Left lobe of liver (tissue), 2 donors: ENCODE measurements at regions not wholly inside any gene's neighbourhood (a gene's known extent, or its start where the extent isn't known, plus 50 kb on each side); places are given as distances from the start of the nearest gene placed in this dataset.

Source experiments
- ATAC-seq: fragments of 200-7000 bp; cut with Tn5 transposase; one replicate; pipeline ENCODE4 v1.9.1; 2020; ENCODE audit warnings: mild to moderate bottlenecking, moderate library complexity
- DNase-seq: peaks from one replicate; pipeline ENCODE4 v3.0.0-alpha.2; 2020; ENCODE audit warnings: low spot score
- donor health status: DM: no; HTN: no; CAD: no; lungs with moderate emphysema.
- donor health status: DM: no; HTN: yes; CAD: no.

GRCh38 chr11:23976426-23976825, 520.4 kb upstream of the LUZP2 start:
- ATAC-seq (no peak), DNase-seq (no peak)

- no peak for ATAC-seq
- no peak for DNase-seq
Observed at GRCh38 chr11:23976841-23977271, 520.0 kb upstream of the LUZP2 start.

GRCh38 chr11:23988381-23989006, 508.4 kb upstream of the LUZP2 start:
- no peak for DNase-seq
- ATAC-seq: no peak

GRCh38 chr11:23990346-23991164, 506.3 kb upstream of the LUZP2 start:
- ATAC-seq: no peak
- no peak for DNase-seq

- ATAC-seq (no peak), DNase-seq (no peak)
Observed at GRCh38 chr11:23991165-23991539, 505.7 kb upstream of the LUZP2 start.

- no peak for DNase-seq
- ATAC-seq: no peak
Observed at GRCh38 chr11:23995891-23996290, 501.0 kb upstream of the LUZP2 start.

GRCh38 chr11:23997356-23997755, 499.5 kb upstream of the LUZP2 start:
- ATAC-seq (no peak), DNase-seq (no peak)

GRCh38 chr11:24005202-24005876, 491.5 kb upstream of the LUZP2 start:
- no peak for ATAC-seq
- no peak for DNase-seq

GRCh38 chr11:24043842-24044241, 453.0 kb upstream of the LUZP2 start:
- DNase-seq (no peak), ATAC-seq (no peak)

- ATAC-seq (no peak), DNase-seq (no peak)
Observed at GRCh38 chr11:24046731-24047130, 450.1 kb upstream of the LUZP2 start.

- DNase-seq (no peak), ATAC-seq (no peak)
Observed at GRCh38 chr11:24056051-24056450, 440.8 kb upstream of the LUZP2 start.

GRCh38 chr11:24060125-24060524, 436.7 kb upstream of the LUZP2 start:
- DNase-seq (no peak), ATAC-seq (no peak)

GRCh38 chr11:24064309-24064903, 432.4 kb upstream of the LUZP2 start:
- no peak for ATAC-seq
- DNase-seq: no peak

GRCh38 chr11:24068197-24068596, 428.7 kb upstream of the LUZP2 start:
- ATAC-seq (no peak), DNase-seq (no peak)

- no peak for ATAC-seq
Observed at GRCh38 chr11:24070435-24070834, 426.4 kb upstream of the LUZP2 start.

GRCh38 chr11:24078018-24078417, 418.8 kb upstream of the LUZP2 start:
- no peak for ATAC-seq
- DNase-seq: no peak

More at GRCh38 chr11:24070435-24070834, 426.4 kb upstream of the LUZP2 start:
- no peak for DNase-seq

GRCh38 chr11:24082241-24082640, 414.6 kb upstream of the LUZP2 start:
- DNase-seq (no peak), ATAC-seq (no peak)

- no peak for DNase-seq
- no peak for ATAC-seq
Observed at GRCh38 chr11:24082860-24083259, 414.0 kb upstream of the LUZP2 start.

- no peak for ATAC-seq
- no peak for DNase-seq
Observed at GRCh38 chr11:24084956-24085355, 411.9 kb upstream of the LUZP2 start.

- DNase-seq (no peak), ATAC-seq (no peak)
Observed at GRCh38 chr11:24086921-24087320, 409.9 kb upstream of the LUZP2 start.

GRCh38 chr11:24091594-24091993, 405.3 kb upstream of the LUZP2 start:
- no peak for DNase-seq
- no peak for ATAC-seq

GRCh38 chr11:24093375-24093774, 403.5 kb upstream of the LUZP2 start:
- ATAC-seq (no peak), DNase-seq (no peak)
